HTR-8/SVneo (cell line): ENCODE measurements at regions not wholly inside any gene's neighbourhood (a gene's known extent, or its start where the extent isn't known, plus 50 kb on each side); places are given as distances from the start of the nearest gene placed in this dataset.

Experiments
- DNase-seq: peaks from one replicate; pipeline ENCODE4 v3.0.0; 2011; ENCODE audit warnings: low spot score, mixed read lengths; ENCODE audit not compliant: insufficient read length
- FAIRE-seq: peaks from 2 replicates; lab custom pipeline; 2011; peaks lifted over from hg19 to GRCh38; lab: Jason Lieb, UNC

- no peak for FAIRE-seq
Observed at GRCh38 chr2:62307469-62308389, 111.8 kb downstream of the B3GNT2 start.

GRCh38 chr2:62306751-62307468, 111.0 kb downstream of the B3GNT2 start:
- FAIRE-seq, result no peak

More at GRCh38 chr2:62307469-62308389, 111.8 kb downstream of the B3GNT2 start:
- DNase-seq, result no peak

GRCh38 chr2:62305421-62306176, 109.7 kb downstream of the B3GNT2 start:
- FAIRE-seq (no peak), DNase-seq (no peak)

More at GRCh38 chr2:62306751-62307468, 111.0 kb downstream of the B3GNT2 start:
- no peak for DNase-seq

- DNase-seq, result no peak
- FAIRE-seq, result no peak
Observed at GRCh38 chr2:62304429-62305417, 108.8 kb downstream of the B3GNT2 start.

- FAIRE-seq, result no peak
Observed at GRCh38 chr2:62303788-62304187, 107.9 kb downstream of the B3GNT2 start.

GRCh38 chr2:62302631-62303435, 106.9 kb downstream of the B3GNT2 start:
- FAIRE-seq (no peak), DNase-seq (no peak)

More at GRCh38 chr2:62303788-62304187, 107.9 kb downstream of the B3GNT2 start:
- DNase-seq, result no peak

GRCh38 chr2:62300925-62301324, 105.0 kb downstream of the B3GNT2 start:
- no peak for DNase-seq
- FAIRE-seq, result no peak

GRCh38 chr2:62297624-62298010, 101.7 kb downstream of the B3GNT2 start:
- FAIRE-seq (no peak), DNase-seq (no peak)

- DNase-seq (no peak), FAIRE-seq (no peak)
Observed at GRCh38 chr2:62296832-62297623, 101.1 kb downstream of the B3GNT2 start.

GRCh38 chr2:62296034-62296831, 100.3 kb downstream of the B3GNT2 start:
- DNase-seq (no peak), FAIRE-seq (no peak)

GRCh38 chr2:62293490-62294271, 97.8 kb downstream of the B3GNT2 start:
- FAIRE-seq (no peak), DNase-seq (no peak)

GRCh38 chr2:62293151-62293489, 97.2 kb downstream of the B3GNT2 start:
- FAIRE-seq, result no peak
- no peak for DNase-seq

GRCh38 chr2:62292190-62292589, 96.3 kb downstream of the B3GNT2 start:
- FAIRE-seq (no peak), DNase-seq (no peak)

GRCh38 chr2:62291517-62292137, 95.7 kb downstream of the B3GNT2 start:
- DNase-seq, result no peak
- FAIRE-seq, result no peak

GRCh38 chr2:62291052-62291451, 95.1 kb downstream of the B3GNT2 start:
- FAIRE-seq (no peak), DNase-seq (no peak)
